ENCODE measurements at regions not wholly inside any gene's neighbourhood (a gene's known extent, or its start where the extent isn't known, plus 50 kb on each side); places are given as distances from the start of the nearest gene placed in this dataset.

DNA sequence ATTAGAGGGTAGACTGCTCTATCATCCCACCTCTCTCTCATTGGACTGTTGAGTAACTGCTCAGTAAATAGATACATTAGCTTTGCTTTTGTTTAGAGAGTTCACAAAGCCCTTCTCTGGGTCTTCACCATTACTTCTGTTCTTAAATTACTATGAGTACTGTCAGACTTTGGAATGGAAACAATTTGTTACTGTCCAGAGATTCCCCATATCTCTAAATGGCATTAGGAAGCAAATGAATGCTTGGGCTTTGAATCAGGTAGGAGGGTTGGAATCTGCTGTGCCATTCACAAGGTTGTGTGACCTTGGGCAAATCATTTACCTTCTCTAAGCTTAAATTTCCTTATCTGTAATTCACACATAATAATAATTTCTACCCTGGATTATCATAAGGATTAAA is 541.0 kb upstream of the FZD8 start:
- TF ChIP-seq, protein P1, sequence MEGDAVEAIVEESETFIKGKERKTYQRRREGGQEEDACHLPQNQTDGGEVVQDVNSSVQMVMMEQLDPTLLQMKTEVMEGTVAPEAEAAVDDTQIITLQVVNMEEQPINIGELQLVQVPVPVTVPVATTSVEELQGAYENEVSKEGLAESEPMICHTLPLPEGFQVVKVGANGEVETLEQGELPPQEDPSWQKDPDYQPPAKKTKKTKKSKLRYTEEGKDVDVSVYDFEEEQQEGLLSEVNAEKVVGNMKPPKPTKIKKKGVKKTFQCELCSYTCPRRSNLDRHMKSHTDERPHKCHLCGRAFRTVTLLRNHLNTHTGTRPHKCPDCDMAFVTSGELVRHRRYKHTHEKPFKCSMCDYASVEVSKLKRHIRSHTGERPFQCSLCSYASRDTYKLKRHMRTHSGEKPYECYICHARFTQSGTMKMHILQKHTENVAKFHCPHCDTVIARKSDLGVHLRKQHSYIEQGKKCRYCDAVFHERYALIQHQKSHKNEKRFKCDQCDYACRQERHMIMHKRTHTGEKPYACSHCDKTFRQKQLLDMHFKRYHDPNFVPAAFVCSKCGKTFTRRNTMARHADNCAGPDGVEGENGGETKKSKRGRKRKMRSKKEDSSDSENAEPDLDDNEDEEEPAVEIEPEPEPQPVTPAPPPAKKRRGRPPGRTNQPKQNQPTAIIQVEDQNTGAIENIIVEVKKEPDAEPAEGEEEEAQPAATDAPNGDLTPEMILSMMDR (IDR thresholded peaks at IDR 0.05), result no peak
- H3K9ac ChIP-seq (ENCODE audit: low read depth in 2 of 2, low read length in 2 of 2), result no peak overlapping the region
- H3K9me3 ChIP-seq, result no peaks in the 10 kb centered on the region
- DNase-seq, result no peak
- no peaks in the 10 kb centered on the region for H3K36me3 ChIP-seq
- H3K4me3 ChIP-seq, result no peak overlapping the region
- H3K27ac ChIP-seq, result no peak overlapping the region
- H3K27me3 ChIP-seq, result no peaks in the 10 kb centered on the region
- intact Hi-C loops (cut with DNase I), result no loop called here
- no peaks in the 10 kb centered on the region for H3K4me1 ChIP-seq

DNA sequence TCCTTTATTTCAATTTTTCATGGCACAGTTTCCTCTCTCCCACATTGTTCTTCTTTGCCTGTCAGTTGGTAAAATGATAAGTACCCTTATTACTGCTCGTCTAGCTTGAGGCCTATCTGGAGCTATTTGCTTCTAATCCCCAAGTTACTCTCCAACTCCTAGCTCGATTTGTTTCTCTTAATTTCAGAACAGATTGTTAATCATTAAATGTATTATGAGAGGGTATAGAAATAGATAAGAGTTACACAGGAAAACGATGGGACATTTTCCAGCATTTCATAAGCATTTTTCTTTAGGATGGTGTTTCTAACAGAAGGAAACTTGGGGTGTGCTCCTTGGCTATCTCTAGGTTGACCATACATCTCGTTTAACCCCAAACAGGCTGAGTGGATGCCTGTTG is 540.5 kb upstream of the FZD8 start:
- intact Hi-C loops (cut with DNase I), result no loop called here
- no peak overlapping the region for H3K4me3 ChIP-seq
- H3K4me1 ChIP-seq, result no peaks in the 10 kb centered on the region
- no peaks in the 10 kb centered on the region for H3K27me3 ChIP-seq
- no peak overlapping the region for H3K27ac ChIP-seq
- H3K36me3 ChIP-seq, result no peaks in the 10 kb centered on the region
- TF ChIP-seq, protein P1 (IDR thresholded peaks at IDR 0.05), result no peak
- DNase-seq, result no peak
- no peaks in the 10 kb centered on the region for H3K9me3 ChIP-seq
- H3K9ac ChIP-seq (ENCODE audit: low read depth in 2 of 2, low read length in 2 of 2), result no peak overlapping the region

DNA sequence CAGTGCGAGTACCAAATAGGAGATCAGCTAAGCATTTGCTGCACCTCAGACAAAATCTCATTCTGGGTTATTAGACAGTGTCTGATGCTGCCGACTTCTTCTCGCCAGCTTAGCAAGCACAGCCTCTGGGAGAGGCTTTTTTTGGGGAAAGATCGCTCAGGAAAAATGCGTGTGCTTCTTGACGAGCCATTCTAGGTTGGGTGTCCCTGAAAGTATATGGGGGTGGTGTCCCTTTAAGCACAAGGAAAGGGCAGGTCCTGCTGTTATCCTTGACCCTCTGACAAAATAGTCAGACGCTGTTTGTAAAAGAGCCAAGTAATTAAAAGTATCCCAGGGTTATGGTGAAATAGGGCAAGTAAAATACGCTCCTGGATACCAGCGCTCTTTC is 540.1 kb upstream of the FZD8 start:
- Histone ChIP-seq H3K4me3 (no peak overlapping the region), H3K36me3 (no peaks in the 10 kb centered on the region), H3K9ac (ENCODE audit: low read depth in 2 of 2, low read length in 2 of 2) (no peak overlapping the region), H3K27ac (no peak overlapping the region), H3K4me1 (no peaks in the 10 kb centered on the region), H3K27me3 (no peaks in the 10 kb centered on the region), H3K9me3 (no peaks in the 10 kb centered on the region)
- TF ChIP-seq, protein P1 (IDR thresholded peaks at IDR 0.05), result no peak
- intact Hi-C loops (cut with DNase I), result no loop called here
- no peak for DNase-seq

DNA sequence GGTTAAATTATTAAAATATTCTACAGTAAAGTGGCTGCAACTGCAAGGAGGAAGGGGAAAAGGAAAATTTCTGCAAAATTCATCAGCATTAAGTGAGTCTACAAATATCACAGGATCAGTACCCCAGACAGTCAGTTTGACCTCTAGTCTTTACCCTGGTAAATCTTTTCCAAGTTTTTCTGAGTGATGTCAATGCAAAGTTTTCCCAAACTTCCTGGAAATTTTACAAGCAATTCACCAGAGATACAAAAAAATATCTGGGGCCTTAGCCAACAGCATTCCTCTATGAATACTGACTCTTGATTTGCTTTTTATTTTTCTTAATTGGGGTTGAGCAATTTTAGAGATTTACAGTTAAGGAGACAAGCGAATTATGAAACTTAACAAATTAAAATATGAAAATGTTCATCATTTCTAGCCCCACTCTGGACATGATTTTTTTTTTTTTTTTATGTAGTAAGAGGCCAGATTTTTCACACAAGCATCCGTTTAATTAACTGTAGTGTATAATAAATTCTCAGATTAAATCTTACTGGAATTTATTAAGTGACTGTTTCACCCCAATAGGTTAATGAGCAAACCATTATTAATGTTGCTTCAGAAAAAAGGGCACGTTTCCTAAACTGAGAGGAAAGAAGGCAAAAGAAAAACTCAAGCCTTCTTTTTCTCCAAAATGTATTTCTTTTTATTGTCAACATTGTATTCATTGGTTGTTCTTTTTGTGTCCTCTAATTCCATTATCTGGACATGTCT is 539.5 kb upstream of the FZD8 start:
- Histone ChIP-seq H3K4me3 (no peak overlapping the region), H3K27me3 (no peaks in the 10 kb centered on the region), H3K9ac (ENCODE audit: low read depth in 2 of 2, low read length in 2 of 2) (no peak overlapping the region), H3K9me3 (no peaks in the 10 kb centered on the region), H3K36me3 (no peaks in the 10 kb centered on the region), H3K4me1 (no peaks in the 10 kb centered on the region), H3K27ac (no peak overlapping the region)
- DNase-seq, result no peak
- TF ChIP-seq, protein P1 (IDR thresholded peaks at IDR 0.05), result no peak
- intact Hi-C loops (cut with DNase I), result no loop called here

DNA sequence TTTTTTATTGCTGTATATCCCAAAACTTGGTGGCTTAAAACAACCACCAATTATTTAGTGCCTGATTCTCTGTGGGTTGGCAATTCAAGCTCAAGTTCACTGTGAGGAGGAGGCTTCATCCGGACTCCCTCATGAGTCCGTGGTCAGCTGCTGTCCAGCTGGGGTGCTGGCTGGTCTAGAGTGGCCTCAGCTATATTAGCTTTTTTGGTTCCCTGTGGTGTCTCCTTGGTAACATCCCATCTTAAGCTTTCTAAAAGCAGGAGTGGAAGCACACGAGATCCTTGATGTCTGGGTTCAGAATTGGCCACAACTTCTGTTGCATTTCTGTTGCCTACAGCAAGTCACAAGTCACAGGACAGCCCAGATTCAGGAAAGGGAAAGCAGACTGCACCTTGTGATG is 536.5 kb upstream of the FZD8 start:
- intact Hi-C loops (cut with DNase I), result no loop called here
- H3K9ac ChIP-seq (ENCODE audit: low read depth in 2 of 2, low read length in 2 of 2), result no peak overlapping the region
- no peak for DNase-seq
- no peak overlapping the region for H3K4me3 ChIP-seq
- H3K27me3 ChIP-seq, result no peaks in the 10 kb centered on the region
- TF ChIP-seq, protein P1 (IDR thresholded peaks at IDR 0.05), result no peak
- H3K9me3 ChIP-seq, result no peaks in the 10 kb centered on the region
- H3K36me3 ChIP-seq, result no peaks in the 10 kb centered on the region
- H3K27ac ChIP-seq, result no peak overlapping the region
- H3K4me1 ChIP-seq, result no peaks in the 10 kb centered on the region
